Rectal smooth muscle tissue (tissue), 1 donor: ENCODE measurements at regions not wholly inside any gene's neighbourhood (a gene's known extent, or its start where the extent isn't known, plus 50 kb on each side); places are given as distances from the start of the nearest gene placed in this dataset.

Experiments
- H3K27ac ChIP-seq: one replicate; pipeline ENCODE4 v1.7.0; 2013; ENCODE audit warnings: low read depth, low read length, inconsistent platforms
- H3K27me3 ChIP-seq: one replicate; pipeline ENCODE4 v1.7.0; 2013; ENCODE audit warnings: low read length; ENCODE audit not compliant: control insufficient read depth, insufficient read depth
- H3K36me3 ChIP-seq: one replicate; pipeline ENCODE4 v1.7.0; 2013; ENCODE audit warnings: low read length; ENCODE audit not compliant: control insufficient read depth, insufficient read depth
- H3K4me1 ChIP-seq: one replicate; pipeline ENCODE4 v1.7.0; 2013; ENCODE audit warnings: low read length; ENCODE audit not compliant: control insufficient read depth, insufficient read depth
- H3K4me3 ChIP-seq: one replicate; pipeline ENCODE4 v1.7.0; 2013; ENCODE audit warnings: low read length
- H3K9ac ChIP-seq: one replicate; pipeline ENCODE4 v1.7.0; 2013; ENCODE audit warnings: low read length

GRCh38 chr16:52076801-52077201 lies 470.1 kb downstream of the TOX3 start:
- H3K36me3 ChIP-seq: no peaks in the 10 kb centered on the region
- no peak overlapping the region for H3K27ac ChIP-seq

GRCh38 chr16:52076332-52076731 lies 470.6 kb downstream of the TOX3 start:
- Histone ChIP-seq H3K27me3 (no peaks in the 10 kb centered on the region), H3K36me3 (no peaks in the 10 kb centered on the region), H3K4me1 (no peaks in the 10 kb centered on the region), H3K4me3 (no peak overlapping the region), H3K9ac (no peak overlapping the region), H3K27ac (no peak overlapping the region)

More at GRCh38 chr16:52076801-52077201, 470.1 kb downstream of the TOX3 start:
- Histone ChIP-seq H3K27me3 (no peaks in the 10 kb centered on the region), H3K4me3 (no peak overlapping the region), H3K9ac (no peak overlapping the region), H3K4me1 (no peaks in the 10 kb centered on the region)

- Histone ChIP-seq H3K9ac (no peak overlapping the region), H3K4me1 (no peaks in the 10 kb centered on the region), H3K36me3 (no peaks in the 10 kb centered on the region), H3K27me3 (no peaks in the 10 kb centered on the region), H3K27ac (no peak overlapping the region), H3K4me3 (no peak overlapping the region)
These were observed 472.8 kb downstream of the TOX3 start for GRCh38 chr16:52074133-52074532.

- H3K9ac ChIP-seq: no peak overlapping the region
- H3K4me3 ChIP-seq: no peak overlapping the region
- H3K4me1 ChIP-seq: no peaks in the 10 kb centered on the region
- no peak overlapping the region for H3K27ac ChIP-seq
- H3K36me3 ChIP-seq: no peaks in the 10 kb centered on the region
- H3K27me3 ChIP-seq: no peaks in the 10 kb centered on the region
These were observed 473.9 kb downstream of the TOX3 start for GRCh38 chr16:52073024-52073423.

- H3K27ac ChIP-seq: no peak overlapping the region
- no peak overlapping the region for H3K4me3 ChIP-seq
- no peaks in the 10 kb centered on the region for H3K36me3 ChIP-seq
- no peaks in the 10 kb centered on the region for H3K27me3 ChIP-seq
- H3K9ac ChIP-seq: no peak overlapping the region
- no peaks in the 10 kb centered on the region for H3K4me1 ChIP-seq
These were observed 475.8 kb downstream of the TOX3 start for GRCh38 chr16:52071101-52071500.

GRCh38 chr16:52070341-52071057 lies 476.4 kb downstream of the TOX3 start:
- no peak overlapping the region for H3K4me3 ChIP-seq
- H3K9ac ChIP-seq: no peak overlapping the region
- no peak overlapping the region for H3K27ac ChIP-seq
- H3K36me3 ChIP-seq: no peaks in the 10 kb centered on the region
- H3K4me1 ChIP-seq: no peaks in the 10 kb centered on the region
- no peaks in the 10 kb centered on the region for H3K27me3 ChIP-seq

GRCh38 chr16:52069866-52070265 lies 477.1 kb downstream of the TOX3 start:
- H3K4me1 ChIP-seq: no peaks in the 10 kb centered on the region
- H3K9ac ChIP-seq: no peak overlapping the region
- no peak overlapping the region for H3K27ac ChIP-seq
- no peaks in the 10 kb centered on the region for H3K27me3 ChIP-seq
- H3K36me3 ChIP-seq: no peaks in the 10 kb centered on the region
- no peak overlapping the region for H3K4me3 ChIP-seq

- no peaks in the 10 kb centered on the region for H3K4me1 ChIP-seq
- no peaks in the 10 kb centered on the region for H3K27me3 ChIP-seq
- no peak overlapping the region for H3K27ac ChIP-seq
- H3K4me3 ChIP-seq: no peak overlapping the region
- H3K36me3 ChIP-seq: no peaks in the 10 kb centered on the region
- no peak overlapping the region for H3K9ac ChIP-seq
These were observed 478.4 kb downstream of the TOX3 start for GRCh38 chr16:52068447-52069074.

- Histone ChIP-seq H3K27ac (no peak overlapping the region), H3K9ac (no peak overlapping the region), H3K27me3 (no peaks in the 10 kb centered on the region), H3K4me3 (no peak overlapping the region), H3K4me1 (no peaks in the 10 kb centered on the region), H3K36me3 (no peaks in the 10 kb centered on the region)
These were observed 480.0 kb downstream of the TOX3 start for GRCh38 chr16:52066962-52067361.

GRCh38 chr16:52056259-52056658 lies 490.7 kb downstream of the TOX3 start:
- Histone ChIP-seq H3K4me3 (no peak overlapping the region), H3K36me3 (no peaks in the 10 kb centered on the region), H3K4me1 (no peaks in the 10 kb centered on the region), H3K9ac (no peak overlapping the region), H3K27me3 (no peaks in the 10 kb centered on the region), H3K27ac (no peak overlapping the region)

- no peaks in the 10 kb centered on the region for H3K36me3 ChIP-seq
- no peaks in the 10 kb centered on the region for H3K4me1 ChIP-seq
- H3K27ac ChIP-seq: no peak overlapping the region
- no peak overlapping the region for H3K9ac ChIP-seq
- H3K27me3 ChIP-seq: no peaks in the 10 kb centered on the region
- H3K4me3 ChIP-seq: no peak overlapping the region
These were observed 491.6 kb downstream of the TOX3 start for GRCh38 chr16:52055381-52055780.

GRCh38 chr16:52054326-52054725 lies 492.6 kb downstream of the TOX3 start:
- Histone ChIP-seq H3K9ac (no peak overlapping the region), H3K36me3 (no peaks in the 10 kb centered on the region), H3K27ac (no peak overlapping the region), H3K4me3 (no peak overlapping the region), H3K27me3 (no peaks in the 10 kb centered on the region), H3K4me1 (no peaks in the 10 kb centered on the region)

GRCh38 chr16:52052818-52053217 lies 494.1 kb downstream of the TOX3 start:
- Histone ChIP-seq H3K27ac (no peak overlapping the region), H3K36me3 (no peaks in the 10 kb centered on the region), H3K9ac (no peak overlapping the region), H3K4me3 (no peak overlapping the region), H3K4me1 (no peaks in the 10 kb centered on the region), H3K27me3 (no peaks in the 10 kb centered on the region)
